ENCODE measurements at regions not wholly inside any gene's neighbourhood (a gene's known extent, or its start where the extent isn't known, plus 50 kb on each side); places are given as distances from the start of the nearest gene placed in this dataset.

GRCh38 chr1:60984062-60984799 lies 98.1 kb upstream of the NFIA start:
- no peak for DNase-seq

DNA sequence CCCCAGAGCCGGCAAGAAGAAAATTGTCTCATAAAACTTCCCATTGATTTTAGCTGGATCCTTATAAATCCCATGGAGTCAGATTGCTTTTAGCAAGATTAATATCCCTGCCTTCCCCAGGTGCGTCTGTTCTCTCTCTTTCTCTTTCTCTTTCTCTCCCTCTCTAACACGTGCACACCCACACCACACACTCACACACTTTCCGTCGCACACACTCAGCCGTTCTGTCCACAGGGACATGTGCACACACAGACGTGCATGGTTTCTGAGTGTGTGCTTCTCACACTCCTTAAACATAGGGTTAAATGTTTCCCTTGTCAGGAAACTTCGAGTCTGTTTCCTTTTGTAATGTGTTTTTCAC lies 98.7 kb upstream of the NFIA start:
- no peak for DNase-seq

- no peak for DNase-seq
These were observed 99.8 kb upstream of the NFIA start for GRCh38 chr1:60982539-60982938.

DNA sequence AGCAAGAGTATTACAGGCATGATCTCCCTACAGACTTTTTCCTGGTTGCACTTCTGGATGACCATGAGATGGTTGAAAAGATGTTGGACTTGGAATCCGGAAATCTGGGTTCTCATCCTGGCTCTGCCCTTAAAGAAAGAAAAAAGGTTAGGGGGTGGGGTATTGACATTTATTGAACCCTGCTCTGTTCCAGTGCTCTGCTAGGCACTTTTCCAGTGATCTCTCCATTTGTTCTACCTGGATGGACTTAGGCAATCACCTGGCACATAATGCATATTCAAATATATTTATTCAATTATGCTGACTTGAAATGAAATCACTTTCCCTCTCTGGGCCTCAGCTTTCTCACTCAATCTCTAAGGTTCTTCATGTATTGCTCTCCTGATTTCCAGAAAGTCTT lies 101.0 kb upstream of the NFIA start:
- no peak for DNase-seq

- DNase-seq, result no peak
These were observed 103.7 kb upstream of the NFIA start for GRCh38 chr1:60978421-60979357.

- DNase-seq, result no peak
These were observed 104.7 kb upstream of the NFIA start for GRCh38 chr1:60977661-60978060.

DNA sequence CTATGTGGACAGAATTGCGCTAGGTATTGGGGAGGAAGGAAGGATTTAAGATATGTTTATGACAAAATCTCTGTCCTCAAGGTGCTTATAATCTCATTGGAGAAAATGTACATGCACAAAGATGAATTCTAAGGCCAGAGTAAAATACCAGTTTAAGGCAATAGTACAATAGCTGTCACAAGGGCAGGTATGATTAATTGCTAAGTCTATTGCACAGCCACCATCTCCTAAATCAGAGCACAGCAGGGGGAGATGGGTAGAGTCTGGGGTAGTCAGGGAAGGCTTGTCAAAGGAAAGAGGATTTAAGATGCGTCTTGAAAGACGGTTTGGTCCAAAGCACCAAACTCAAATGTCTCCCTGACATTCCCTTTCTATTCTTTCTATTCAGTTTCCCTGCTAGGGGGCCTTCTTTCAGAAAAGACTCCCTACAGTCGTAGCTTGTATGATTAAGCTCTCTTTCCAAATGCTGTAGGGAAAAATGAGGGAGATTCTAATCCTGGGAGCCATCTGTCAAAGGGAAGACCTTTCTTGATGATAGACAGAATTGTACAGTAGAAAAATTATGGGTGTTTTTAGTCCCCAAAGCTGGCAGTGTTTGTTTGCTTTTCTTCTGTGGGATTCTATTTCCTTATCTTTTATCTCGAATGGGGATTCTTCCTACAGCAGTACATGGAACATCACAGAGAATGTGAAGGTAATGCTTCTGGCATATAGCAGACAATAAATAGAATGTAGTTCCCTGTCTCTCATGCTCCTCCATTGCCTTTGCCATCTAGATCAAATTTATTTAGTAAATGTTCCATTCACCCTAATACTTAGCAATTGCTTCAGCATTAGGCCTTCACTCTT lies 107.6 kb upstream of the NFIA start:
- DNase-seq, result no peak

- DNase-seq, result no peak
These were observed 108.7 kb upstream of the NFIA start for GRCh38 chr1:60973668-60974067.

DNA sequence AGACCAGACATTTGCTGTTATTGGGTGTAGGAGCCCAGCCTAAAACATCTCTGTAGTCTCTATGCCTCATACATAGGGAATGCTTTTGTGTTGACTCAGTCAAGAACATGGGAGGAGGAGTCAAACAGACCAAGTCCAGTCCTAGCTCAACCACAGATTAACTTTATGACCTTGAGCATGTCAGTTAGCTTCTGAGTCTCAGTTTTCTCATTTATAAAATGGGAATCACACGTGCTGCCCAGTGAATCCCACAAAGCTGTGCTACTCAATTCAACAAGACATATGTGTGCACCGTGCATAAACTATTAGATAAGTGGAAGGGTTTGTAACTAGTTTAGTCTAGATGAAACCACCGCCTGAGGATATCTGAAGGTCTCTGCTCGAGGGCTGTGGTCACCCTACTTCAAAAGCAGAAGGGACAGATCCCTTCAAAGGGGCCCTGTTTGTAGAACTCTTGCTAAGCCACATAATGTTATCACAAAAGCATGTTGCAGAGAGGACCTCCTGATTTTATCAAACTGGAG lies 109.5 kb upstream of the NFIA start:
- no peak for DNase-seq

DNA sequence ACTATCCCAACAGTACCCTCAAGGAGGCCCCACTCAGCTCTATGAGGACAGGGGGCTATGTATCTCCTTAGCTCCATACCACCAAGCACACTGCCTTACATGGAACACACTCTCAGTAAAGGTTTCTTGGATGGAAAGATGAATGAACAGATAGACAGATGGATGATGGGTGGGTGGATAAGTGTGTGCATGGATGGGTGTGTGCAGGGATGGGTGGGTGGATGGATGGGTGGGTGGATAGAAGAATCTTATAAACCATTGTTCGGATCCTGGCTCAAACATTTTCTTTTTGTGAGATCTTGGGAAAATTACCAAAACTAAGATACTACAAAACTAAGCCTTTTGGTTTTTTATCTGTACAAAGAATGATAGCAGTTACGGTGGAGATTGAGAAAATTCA lies 111.0 kb upstream of the NFIA start:
- no peak for DNase-seq

DNA sequence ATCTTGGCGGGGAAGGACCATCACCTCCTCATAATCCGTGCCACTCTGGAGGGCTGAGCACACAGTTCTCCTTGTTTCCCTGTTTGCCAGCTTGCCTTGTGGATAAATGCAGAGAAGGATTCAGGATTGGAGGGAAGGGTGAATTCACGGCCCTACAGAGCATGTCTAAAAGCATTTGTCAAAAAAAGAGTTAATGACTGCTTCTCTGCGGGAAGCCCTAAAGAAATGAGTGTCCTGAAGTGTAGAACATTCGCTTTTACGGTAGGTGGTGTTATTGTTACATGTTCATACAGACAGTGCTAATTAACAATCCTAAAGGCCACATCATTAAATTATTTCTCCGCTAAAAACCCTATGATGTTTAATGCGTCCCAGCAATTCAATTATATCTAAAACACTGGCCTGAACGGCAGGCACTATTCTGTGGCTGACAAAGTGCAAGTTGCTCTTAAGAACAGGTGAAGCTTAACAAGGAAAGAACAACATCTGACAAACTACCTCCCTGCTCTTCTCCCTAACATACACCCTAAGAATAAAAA lies 112.3 kb upstream of the NFIA start:
- no peak for DNase-seq

DNA sequence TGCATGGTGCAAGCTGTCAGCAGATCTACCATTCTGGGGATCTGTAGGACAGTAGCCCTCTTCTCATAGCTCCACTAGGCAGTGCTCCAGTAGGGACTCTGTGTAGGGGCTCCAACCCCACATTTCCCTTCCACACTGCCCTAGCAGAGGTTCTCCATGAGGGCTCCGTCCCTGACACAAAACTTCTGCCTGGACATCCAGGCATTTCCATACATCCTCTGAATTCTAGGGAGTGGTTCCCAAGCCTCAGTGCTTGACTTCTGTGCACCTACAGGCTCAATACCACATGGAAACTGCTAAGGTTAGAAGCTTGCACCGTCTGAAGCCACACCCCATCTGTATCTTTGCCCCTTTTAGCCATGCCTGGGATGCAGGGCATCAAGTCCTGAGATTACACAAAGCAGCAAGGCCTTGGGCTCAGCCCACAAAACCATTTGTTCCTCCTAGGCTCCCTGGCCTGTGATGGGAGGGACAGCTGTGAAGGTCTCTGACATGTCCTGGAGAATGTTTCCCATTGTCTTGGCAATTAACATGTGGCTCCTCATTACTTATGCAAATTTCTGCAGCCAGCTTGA lies 117.0 kb upstream of the NFIA start:
- DNase-seq, result no peak

- DNase-seq, result no peak
These were observed 119.0 kb upstream of the NFIA start for GRCh38 chr1:60963167-60963940.

GRCh38 chr1:60960891-60961461 lies 121.4 kb upstream of the NFIA start:
- DNase-seq, result no peak

DNA sequence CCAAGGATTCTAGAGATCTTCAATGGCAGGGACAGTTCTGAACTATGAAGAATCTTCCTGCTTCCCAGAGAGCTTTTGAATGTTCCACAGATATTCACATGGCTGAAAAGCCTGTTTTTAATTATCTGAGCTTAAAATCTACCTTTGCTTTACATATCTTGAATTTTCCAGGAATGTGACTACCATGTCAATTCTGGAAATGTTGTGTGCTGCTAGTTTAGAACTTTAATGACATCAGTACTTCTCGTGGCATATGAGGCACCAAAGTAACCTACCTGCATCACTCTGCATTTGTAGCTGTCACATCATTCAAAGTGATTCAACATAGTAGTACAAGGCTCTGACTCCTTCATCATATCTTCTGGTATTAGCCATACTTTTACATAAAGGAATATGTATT lies 122.7 kb upstream of the NFIA start:
- no peak for DNase-seq

- no peak for DNase-seq
These were observed 124.4 kb upstream of the NFIA start for GRCh38 chr1:60958001-60958400.

DNA sequence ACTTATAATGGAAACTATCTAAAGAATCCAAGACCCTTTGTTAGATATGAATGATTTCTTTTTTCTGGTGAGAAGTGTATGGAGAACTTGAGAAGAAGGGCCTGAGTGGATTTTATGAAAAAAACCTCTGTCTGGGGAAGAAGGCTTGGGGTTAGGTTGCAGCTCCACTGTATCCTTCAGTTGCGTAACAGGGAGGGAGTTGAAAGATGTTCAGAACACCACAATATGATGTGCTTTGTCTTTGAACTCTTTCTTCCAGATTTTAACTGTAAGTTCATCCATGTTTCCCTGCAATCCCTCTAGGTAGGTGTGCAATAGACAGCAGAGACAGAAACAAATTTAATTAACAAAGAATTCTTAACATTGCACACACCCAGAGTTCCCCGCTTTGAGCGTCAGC lies 125.8 kb upstream of the NFIA start:
- DNase-seq, result no peak

DNA sequence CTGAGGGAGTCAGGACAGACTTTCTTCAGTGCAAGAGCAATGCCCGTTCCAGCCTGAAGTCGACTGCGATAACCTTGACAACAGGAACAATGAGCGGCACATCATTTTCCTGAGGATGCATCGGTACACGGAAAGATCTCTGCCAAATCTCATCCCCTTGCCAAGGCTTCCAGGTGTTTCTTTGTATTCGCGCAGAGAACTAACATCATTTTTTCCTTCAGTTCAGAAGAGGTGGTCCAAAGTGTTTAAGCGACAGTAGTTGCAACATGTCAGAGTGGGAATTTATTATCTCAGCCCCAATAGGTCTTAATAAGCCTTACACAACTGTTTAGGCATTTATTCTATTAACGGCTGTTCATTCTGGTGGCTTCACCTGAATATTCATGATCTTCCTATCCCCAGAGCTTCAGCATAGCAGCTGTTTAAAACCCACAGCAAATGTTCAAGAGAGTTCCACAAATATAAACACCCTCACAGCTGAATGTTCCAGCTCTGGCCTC lies 129.7 kb upstream of the NFIA start:
- no peak for DNase-seq

- DNase-seq, result no peak
These were observed 131.9 kb upstream of the NFIA start for GRCh38 chr1:60950224-60951063.

- DNase-seq, result no peak
These were observed 132.5 kb upstream of the NFIA start for GRCh38 chr1:60949826-60950197.
